Keratinocyte (primary cell): ENCODE measurements at regions not wholly inside any gene's neighbourhood (a gene's known extent, or its start where the extent isn't known, plus 50 kb on each side); places are given as distances from the start of the nearest gene placed in this dataset.

Experiments
- DNase-seq: peaks from one replicate; pipeline ENCODE4 v3.0.0-alpha.2; 2011; ENCODE audit warnings: low read depth, missing footprints, low spot score
- FAIRE-seq: peaks from 2 replicates; lab custom pipeline; 2011; peaks lifted over from hg19 to GRCh38; lab: Jason Lieb, UNC
- H2AFZ ChIP-seq: 2 replicates; pipeline ENCODE4 v1.6.0; 2012; ENCODE audit warnings: low read length, control low read depth, inconsistent platforms; ENCODE audit not compliant: control insufficient read depth
- H3K27ac ChIP-seq: 2 replicates; pipeline ENCODE4 v1.5.1; 2011; ENCODE audit warnings: low read length; ENCODE audit not compliant: control insufficient read depth, insufficient read depth
- H3K27me3 ChIP-seq: 3 replicates; pipeline ENCODE4 v1.6.0; 2011; ENCODE audit warnings: low read length; ENCODE audit not compliant: control insufficient read depth, insufficient read depth; ENCODE audit errors: extremely low read depth
- H3K36me3 ChIP-seq, 2 experiments: 2 replicates in 1 of 2; 3 replicates in 1 of 2; pipeline ENCODE4 v1.5.1; 2011; ENCODE audit warnings: low read length in 2 of 2, mild to moderate bottlenecking in 1 of 2; ENCODE audit not compliant: control insufficient read depth in 2 of 2, insufficient read depth in 2 of 2; ENCODE audit errors: extremely low read depth in 1 of 2
- H3K4me1 ChIP-seq: 3 replicates; pipeline ENCODE4 v1.5.1; 2011; ENCODE audit warnings: low read length; ENCODE audit not compliant: control insufficient read depth, insufficient read depth; ENCODE audit errors: extremely low read depth
- H3K4me2 ChIP-seq: 3 replicates; pipeline ENCODE4 v1.6.0; 2011; ENCODE audit warnings: low read depth, low read length; ENCODE audit not compliant: control insufficient read depth, insufficient read depth; ENCODE audit errors: extremely low read depth
- H3K4me3 ChIP-seq, 3 experiments: fragments of 200-600 bp in 1 of 3; sonication (generic) in 1 of 3; 2 replicates in 2 of 3; 3 replicates in 1 of 3; pipeline ENCODE4 v1.5.1; 2011 to 2016; ENCODE audit warnings: low read length in 3 of 3, mild to moderate bottlenecking in 3 of 3, control low read depth in 2 of 3, inconsistent platforms in 1 of 3, low read depth in 1 of 3, mixed read lengths in 1 of 3, mixed run types in 1 of 3, moderate library complexity in 1 of 3; ENCODE audit not compliant: control insufficient read depth in 2 of 3, insufficient read depth in 2 of 3; ENCODE audit errors: extremely low read depth in 1 of 3
- H3K79me2 ChIP-seq: 2 replicates; pipeline ENCODE4 v1.6.0; 2012; ENCODE audit warnings: low read length; ENCODE audit not compliant: control insufficient read depth, insufficient read depth
- H3K9ac ChIP-seq: 3 replicates; pipeline ENCODE4 v1.6.0; 2011; ENCODE audit warnings: low read length; ENCODE audit not compliant: control insufficient read depth, insufficient read depth; ENCODE audit errors: extremely low read depth
- H3K9me1 ChIP-seq: 3 replicates; pipeline ENCODE4 v1.6.0; 2011; ENCODE audit warnings: low read length; ENCODE audit not compliant: control insufficient read depth, insufficient read depth; ENCODE audit errors: extremely low read depth
- H3K9me3 ChIP-seq: 2 replicates; pipeline ENCODE4 v1.5.1; 2012; ENCODE audit warnings: low read depth, low read length; ENCODE audit not compliant: control insufficient read depth
- H4K20me1 ChIP-seq: 3 replicates; pipeline ENCODE4 v1.6.0; 2011; ENCODE audit warnings: low read length; ENCODE audit not compliant: control insufficient read depth, insufficient read depth; ENCODE audit errors: extremely low read depth
- EZH2 ChIP-seq: IDR thresholded peaks from one replicate; pipeline ENCODE4 v1.6.1; 2012; ENCODE audit warnings: inconsistent platforms, mild to moderate bottlenecking, low read length, moderate library complexity
- dilution Hi-C: fragments of 300-500 bp; cut with MboI; formaldehyde crosslinking; loops from one replicate; pipeline ENCODE4 v1.7.0; 2020; ENCODE audit warnings: low sequenced_read_pairs; ENCODE audit not compliant: extremely low pct_ligation_motif_present
- TF ChIP-seq, protein P1 (sequence below), 3 experiments: IDR thresholded peaks in 1 of 3; conservative IDR thresholded peaks in 1 of 3; optimal IDR thresholded peaks in 1 of 3; 2 replicates in 2 of 3; 3 replicates in 1 of 3; pipeline versions ENCODE3 to v1.5.1; 2011; ENCODE audit warnings: low read length in 3 of 3, mild to moderate bottlenecking in 3 of 3, moderate library complexity in 2 of 3, control low read depth in 1 of 3, inconsistent platforms in 1 of 3; ENCODE audit not compliant: insufficient read depth in 2 of 3; ENCODE audit errors: extremely low read depth in 1 of 3

DNA sequence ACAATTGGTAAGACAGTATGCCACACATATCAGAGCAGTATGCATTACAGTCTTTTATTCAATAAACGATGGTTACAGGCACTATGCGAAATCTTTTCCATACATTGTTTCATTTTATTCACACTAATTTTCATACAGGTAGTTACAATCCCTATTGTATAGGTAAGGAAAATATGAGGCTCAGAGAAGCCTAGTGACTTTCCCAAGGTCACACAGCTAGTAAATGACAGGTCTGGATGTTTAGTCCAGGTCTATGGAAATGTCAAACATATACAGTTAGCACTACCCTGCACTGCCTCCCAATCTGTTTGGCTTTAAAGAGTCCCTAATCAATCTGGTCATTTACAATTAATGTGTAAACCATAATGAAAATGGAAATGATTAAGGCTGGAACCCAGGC is 372.2 kb downstream of the MTX2 start:
- no peak overlapping the region for H3K4me2 ChIP-seq
- DNase-seq: no peak

DNA sequence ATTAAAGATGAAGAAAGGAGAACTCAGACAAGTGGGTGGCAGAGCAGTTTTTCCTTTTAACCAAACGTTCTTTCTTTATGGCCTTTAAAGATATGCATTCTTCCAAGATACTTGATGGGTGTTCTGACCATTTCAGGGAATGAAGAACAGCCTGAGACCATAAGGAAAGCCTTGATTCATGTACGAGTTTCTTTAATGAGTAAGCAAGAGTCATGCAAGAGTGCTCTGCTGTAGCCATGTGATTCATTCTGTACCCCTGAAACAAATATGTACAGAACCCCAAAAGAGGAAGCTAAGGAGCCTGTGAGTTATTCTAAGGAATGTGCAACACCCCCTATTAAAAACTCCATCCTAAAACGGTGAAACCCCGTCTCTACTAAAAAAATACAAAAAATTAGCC is 372.8 kb downstream of the MTX2 start:
- Histone ChIP-seq H3K79me2 (no peaks in the 10 kb centered on the region), H2AFZ (no peak overlapping the region), H3K4me1 (peaks cover 7% of the 10 kb centered on the region), H3K9ac (no peak overlapping the region), H3K9me1 (no peaks in the 10 kb centered on the region), H3K27ac (no peak overlapping the region), H4K20me1 (no peaks in the 10 kb centered on the region), H3K27me3 (peaks cover 7% of the 10 kb centered on the region), H3K9me3 (no peaks in the 10 kb centered on the region), H3K36me3 (no peaks in the 10 kb centered on the region), H3K4me2 (peak overlapping the region; percentile 29), H3K4me3 (no peak overlapping the region)
- peak; percentile 30 for DNase-seq
- TF ChIP-seq, protein P1, sequence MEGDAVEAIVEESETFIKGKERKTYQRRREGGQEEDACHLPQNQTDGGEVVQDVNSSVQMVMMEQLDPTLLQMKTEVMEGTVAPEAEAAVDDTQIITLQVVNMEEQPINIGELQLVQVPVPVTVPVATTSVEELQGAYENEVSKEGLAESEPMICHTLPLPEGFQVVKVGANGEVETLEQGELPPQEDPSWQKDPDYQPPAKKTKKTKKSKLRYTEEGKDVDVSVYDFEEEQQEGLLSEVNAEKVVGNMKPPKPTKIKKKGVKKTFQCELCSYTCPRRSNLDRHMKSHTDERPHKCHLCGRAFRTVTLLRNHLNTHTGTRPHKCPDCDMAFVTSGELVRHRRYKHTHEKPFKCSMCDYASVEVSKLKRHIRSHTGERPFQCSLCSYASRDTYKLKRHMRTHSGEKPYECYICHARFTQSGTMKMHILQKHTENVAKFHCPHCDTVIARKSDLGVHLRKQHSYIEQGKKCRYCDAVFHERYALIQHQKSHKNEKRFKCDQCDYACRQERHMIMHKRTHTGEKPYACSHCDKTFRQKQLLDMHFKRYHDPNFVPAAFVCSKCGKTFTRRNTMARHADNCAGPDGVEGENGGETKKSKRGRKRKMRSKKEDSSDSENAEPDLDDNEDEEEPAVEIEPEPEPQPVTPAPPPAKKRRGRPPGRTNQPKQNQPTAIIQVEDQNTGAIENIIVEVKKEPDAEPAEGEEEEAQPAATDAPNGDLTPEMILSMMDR (optimal IDR thresholded peaks at IDR 0.05 in 1 of 3, IDR thresholded peaks at IDR 0.05 in 1 of 3, conservative IDR thresholded peaks at IDR 0.05 in 1 of 3; ENCODE audit: extremely low read depth in 1 of 3, insufficient read depth in 2 of 3, low read length in 3 of 3): no peak
- TF ChIP-seq EZH2: no peak
- dilution Hi-C loops: loop anchor here (25.0 kb wide), 1 partner anchor 480 kb away; the partner anchor contains the start of genes HOXD3 and HOXD4
- FAIRE-seq: no peak

More for the DNA sequence above, 372.2 kb downstream of the MTX2 start:
- Histone ChIP-seq H3K79me2 (no peaks in the 10 kb centered on the region), H3K27ac (no peak overlapping the region), H3K36me3 (no peaks in the 10 kb centered on the region), H3K4me1 (peaks cover 7% of the 10 kb centered on the region), H2AFZ (no peak overlapping the region), H3K9me3 (no peaks in the 10 kb centered on the region), H3K27me3 (peaks cover 9% of the 10 kb centered on the region), H4K20me1 (no peaks in the 10 kb centered on the region), H3K4me3 (no peak overlapping the region), H3K9me1 (no peaks in the 10 kb centered on the region), H3K9ac (no peak overlapping the region)
- TF ChIP-seq, protein P1 (optimal IDR thresholded peaks at IDR 0.05 in 1 of 3, IDR thresholded peaks at IDR 0.05 in 1 of 3, conservative IDR thresholded peaks at IDR 0.05 in 1 of 3; ENCODE audit: extremely low read depth in 1 of 3, insufficient read depth in 2 of 3, low read length in 3 of 3): no peak
- TF ChIP-seq EZH2: no peak
- no peak for FAIRE-seq
- dilution Hi-C loops: loop anchor here (25.0 kb wide), 1 partner anchor 479 kb away; the partner anchor contains the start of genes HOXD3 and HOXD4
